ENCODE measurements at regions not wholly inside any gene's neighbourhood (a gene's known extent, or its start where the extent isn't known, plus 50 kb on each side); places are given as distances from the start of the nearest gene placed in this dataset.
"Not testable (repeated sequence)": the region's sequence is repeated elsewhere in the genome, so short reads cannot be mapped to it uniquely, and the experiment has no call there.

- Histone ChIP-seq H3K36me3 (ENCODE audit: control insufficient read depth in 3 of 3, insufficient read depth in 3 of 3, low read length in 3 of 3) (no peaks in the 10 kb centered on the region), H3K9ac (ENCODE audit: low read depth in 1 of 3, low read length in 3 of 3) (peak overlapping the region in 1 of 3 donors; percentile 40), H3K9me3 (ENCODE audit: control insufficient read depth in 3 of 3, low read length in 3 of 3) (no peaks in the 10 kb centered on the region), H3K4me3 (ENCODE audit: low read length in 3 of 3) (peak overlapping the region in 2 of 3 donors; percentile 49), H3K27ac (ENCODE audit: low read depth, low read length) (no peak overlapping the region), H3K27me3 (ENCODE audit: control insufficient read depth in 3 of 3, insufficient read depth in 3 of 3, low read length in 3 of 3) (peaks cover 20 to 28% (median 27%) of the 10 kb centered on the region in 3 donors), H3K4me1 (ENCODE audit: control insufficient read depth in 3 of 3, insufficient read depth in 3 of 3, low read length in 3 of 3) (peaks cover 0 to 7% (median 4%) of the 10 kb centered on the region in 3 donors)
These were observed 65.7 kb upstream of the FCGR2A start for GRCh38 chr1:161439280-161440232.

- H3K27ac ChIP-seq (ENCODE audit: low read depth, low read length); H3K9ac ChIP-seq (ENCODE audit: low read depth in 1 of 3, low read length in 3 of 3); H3K36me3 ChIP-seq (ENCODE audit: control insufficient read depth in 3 of 3, insufficient read depth in 3 of 3, low read length in 3 of 3); H3K4me1 ChIP-seq (ENCODE audit: control insufficient read depth in 3 of 3, insufficient read depth in 3 of 3, low read length in 3 of 3); H3K9me3 ChIP-seq (ENCODE audit: control insufficient read depth in 3 of 3, low read length in 3 of 3); H3K4me3 ChIP-seq (ENCODE audit: low read length in 3 of 3): not testable (repeated sequence)
- H3K27me3 ChIP-seq (ENCODE audit: control insufficient read depth in 3 of 3, insufficient read depth in 3 of 3, low read length in 3 of 3), result peaks cover 11 to 22% (median 12%) of the 10 kb centered on the region in 3 donors
These were observed 65.5 kb upstream of the CFAP126 start for GRCh38 chr1:161433191-161433590.

GRCh38 chr1:161432091-161432490, 64.4 kb upstream of the CFAP126 start:
- H3K9ac ChIP-seq (ENCODE audit: low read depth in 1 of 3, low read length in 3 of 3), result no peak overlapping the region
- H3K27me3 ChIP-seq (ENCODE audit: control insufficient read depth in 3 of 3, insufficient read depth in 3 of 3, low read length in 3 of 3), result peaks cover 14 to 20% (median 17%) of the 10 kb centered on the region in 3 donors
- H3K36me3 ChIP-seq (ENCODE audit: control insufficient read depth in 3 of 3, insufficient read depth in 3 of 3, low read length in 3 of 3), result no peaks in the 10 kb centered on the region
- no peak overlapping the region for H3K4me3 ChIP-seq (ENCODE audit: low read length in 3 of 3)
- H3K9me3 ChIP-seq (ENCODE audit: control insufficient read depth in 3 of 3, low read length in 3 of 3), result no peaks in the 10 kb centered on the region
- H3K27ac ChIP-seq (ENCODE audit: low read depth, low read length), result no peak overlapping the region
- no peaks in the 10 kb centered on the region for H3K4me1 ChIP-seq (ENCODE audit: control insufficient read depth in 3 of 3, insufficient read depth in 3 of 3, low read length in 3 of 3)

- no peak overlapping the region for H3K4me3 ChIP-seq (ENCODE audit: low read length in 3 of 3)
- H3K9ac ChIP-seq (ENCODE audit: low read depth in 1 of 3, low read length in 3 of 3), result no peak overlapping the region
- H3K4me1 ChIP-seq (ENCODE audit: control insufficient read depth in 3 of 3, insufficient read depth in 3 of 3, low read length in 3 of 3), result no peaks in the 10 kb centered on the region
- H3K9me3 ChIP-seq (ENCODE audit: control insufficient read depth in 3 of 3, low read length in 3 of 3), result no peaks in the 10 kb centered on the region
- peaks cover 14 to 19% (median 17%) of the 10 kb centered on the region in 3 donors for H3K27me3 ChIP-seq (ENCODE audit: control insufficient read depth in 3 of 3, insufficient read depth in 3 of 3, low read length in 3 of 3)
- no peaks in the 10 kb centered on the region for H3K36me3 ChIP-seq (ENCODE audit: control insufficient read depth in 3 of 3, insufficient read depth in 3 of 3, low read length in 3 of 3)
- no peak overlapping the region for H3K27ac ChIP-seq (ENCODE audit: low read depth, low read length)
These were observed 60.2 kb upstream of the CFAP126 start for GRCh38 chr1:161427733-161428516.

- H3K4me1 ChIP-seq (ENCODE audit: control insufficient read depth in 3 of 3, insufficient read depth in 3 of 3, low read length in 3 of 3); H3K27me3 ChIP-seq (ENCODE audit: control insufficient read depth in 3 of 3, insufficient read depth in 3 of 3, low read length in 3 of 3); H3K36me3 ChIP-seq (ENCODE audit: control insufficient read depth in 3 of 3, insufficient read depth in 3 of 3, low read length in 3 of 3); H3K9ac ChIP-seq (ENCODE audit: low read depth in 1 of 3, low read length in 3 of 3); H3K9me3 ChIP-seq (ENCODE audit: control insufficient read depth in 3 of 3, low read length in 3 of 3); H3K27ac ChIP-seq (ENCODE audit: low read depth, low read length); H3K4me3 ChIP-seq (ENCODE audit: low read length in 3 of 3): not testable (repeated sequence)
These were observed 55.2 kb upstream of the CFAP126 start for GRCh38 chr1:161422914-161423313.

- Histone ChIP-seq H3K4me1 (ENCODE audit: control insufficient read depth in 3 of 3, insufficient read depth in 3 of 3, low read length in 3 of 3) (no peaks in the 10 kb centered on the region), H3K4me3 (ENCODE audit: low read length in 3 of 3) (no peak overlapping the region), H3K36me3 (ENCODE audit: control insufficient read depth in 3 of 3, insufficient read depth in 3 of 3, low read length in 3 of 3) (no peaks in the 10 kb centered on the region), H3K9me3 (ENCODE audit: control insufficient read depth in 3 of 3, low read length in 3 of 3) (no peaks in the 10 kb centered on the region), H3K27ac (ENCODE audit: low read depth, low read length) (no peak overlapping the region), H3K9ac (ENCODE audit: low read depth in 1 of 3, low read length in 3 of 3) (no peak overlapping the region), H3K27me3 (ENCODE audit: control insufficient read depth in 3 of 3, insufficient read depth in 3 of 3, low read length in 3 of 3) (no peaks in the 10 kb centered on the region)
These were observed 53.8 kb upstream of the CFAP126 start for GRCh38 chr1:161421456-161421855.

- H3K27me3 ChIP-seq (ENCODE audit: control insufficient read depth in 3 of 3, insufficient read depth in 3 of 3, low read length in 3 of 3), result no peaks in the 10 kb centered on the region
- H3K36me3 ChIP-seq (ENCODE audit: control insufficient read depth in 3 of 3, insufficient read depth in 3 of 3, low read length in 3 of 3), result no peaks in the 10 kb centered on the region
- H3K9me3 ChIP-seq (ENCODE audit: control insufficient read depth in 3 of 3, low read length in 3 of 3), result no peaks in the 10 kb centered on the region
- no peak overlapping the region for H3K27ac ChIP-seq (ENCODE audit: low read depth, low read length)
- no peak overlapping the region for H3K9ac ChIP-seq (ENCODE audit: low read depth in 1 of 3, low read length in 3 of 3)
- H3K4me3 ChIP-seq (ENCODE audit: low read length in 3 of 3), result no peak overlapping the region
- no peaks in the 10 kb centered on the region for H3K4me1 ChIP-seq (ENCODE audit: control insufficient read depth in 3 of 3, insufficient read depth in 3 of 3, low read length in 3 of 3)
These were observed 53.2 kb upstream of the CFAP126 start for GRCh38 chr1:161420763-161421455.

GRCh38 chr1:161417536-161417935, 49.9 kb upstream of the CFAP126 start:
- not testable (repeated sequence) for H3K4me1 ChIP-seq (ENCODE audit: control insufficient read depth in 3 of 3, insufficient read depth in 3 of 3, low read length in 3 of 3); H3K4me3 ChIP-seq (ENCODE audit: low read length in 3 of 3); H3K9ac ChIP-seq (ENCODE audit: low read depth in 1 of 3, low read length in 3 of 3); H3K27me3 ChIP-seq (ENCODE audit: control insufficient read depth in 3 of 3, insufficient read depth in 3 of 3, low read length in 3 of 3); H3K9me3 ChIP-seq (ENCODE audit: control insufficient read depth in 3 of 3, low read length in 3 of 3); H3K36me3 ChIP-seq (ENCODE audit: control insufficient read depth in 3 of 3, insufficient read depth in 3 of 3, low read length in 3 of 3); H3K27ac ChIP-seq (ENCODE audit: low read depth, low read length)
